ENCODE measurements at regions not wholly inside any gene's neighbourhood (a gene's known extent, or its start where the extent isn't known, plus 50 kb on each side); places are given as distances from the start of the nearest gene placed in this dataset.
"Not testable (repeated sequence)": the region's sequence is repeated elsewhere in the genome, so short reads cannot be mapped to it uniquely, and the experiment has no call there.

- H3K4me3 ChIP-seq (ENCODE audit: low read length) = no peak overlapping the region
- no peak overlapping the region for H2AFZ ChIP-seq (ENCODE audit: low read depth, low read length)
- no peaks in the 10 kb centered on the region for H3K4me1 ChIP-seq (ENCODE audit: insufficient read depth, low read length)
- no peaks in the 10 kb centered on the region for H3K27me3 ChIP-seq (ENCODE audit: insufficient read depth, low read length)
- no peaks in the 10 kb centered on the region for H3K9me3 ChIP-seq (ENCODE audit: low read length)
- no peaks in the 10 kb centered on the region for H3K36me3 ChIP-seq (ENCODE audit: insufficient read depth, low read length)
Observed at GRCh38 chr4:174183259-174183658, 100.2 kb downstream of the FBXO8 start.

- no peaks in the 10 kb centered on the region for H3K36me3 ChIP-seq (ENCODE audit: insufficient read depth, low read length)
- no peaks in the 10 kb centered on the region for H3K9me3 ChIP-seq (ENCODE audit: low read length)
- H3K27me3 ChIP-seq (ENCODE audit: insufficient read depth, low read length) = peaks cover 3% of the 10 kb centered on the region
- H3K4me3 ChIP-seq (ENCODE audit: low read length) = no peak overlapping the region
- H2AFZ ChIP-seq (ENCODE audit: low read depth, low read length) = no peak overlapping the region
- no peaks in the 10 kb centered on the region for H3K4me1 ChIP-seq (ENCODE audit: insufficient read depth, low read length)
Observed at GRCh38 chr4:174181827-174182226, 101.6 kb downstream of the FBXO8 start.

GRCh38 chr4:174177536-174177935, 105.9 kb downstream of the FBXO8 start:
- Histone ChIP-seq H3K4me3 (ENCODE audit: low read length) (no peak overlapping the region), H3K9me3 (ENCODE audit: low read length) (no peaks in the 10 kb centered on the region), H2AFZ (ENCODE audit: low read depth, low read length) (no peak overlapping the region), H3K36me3 (ENCODE audit: insufficient read depth, low read length) (no peaks in the 10 kb centered on the region), H3K27me3 (ENCODE audit: insufficient read depth, low read length) (peaks cover 3% of the 10 kb centered on the region), H3K4me1 (ENCODE audit: insufficient read depth, low read length) (no peaks in the 10 kb centered on the region)

GRCh38 chr4:174175836-174176235, 107.6 kb downstream of the FBXO8 start:
- H2AFZ ChIP-seq (ENCODE audit: low read depth, low read length); H3K36me3 ChIP-seq (ENCODE audit: insufficient read depth, low read length); H3K4me1 ChIP-seq (ENCODE audit: insufficient read depth, low read length); H3K4me3 ChIP-seq (ENCODE audit: low read length); H3K27me3 ChIP-seq (ENCODE audit: insufficient read depth, low read length); H3K9me3 ChIP-seq (ENCODE audit: low read length): not testable (repeated sequence)

GRCh38 chr4:174173360-174173759, 110.1 kb downstream of the FBXO8 start:
- no peaks in the 10 kb centered on the region for H3K4me1 ChIP-seq (ENCODE audit: insufficient read depth, low read length)
- H3K36me3 ChIP-seq (ENCODE audit: insufficient read depth, low read length) = no peaks in the 10 kb centered on the region
- H2AFZ ChIP-seq (ENCODE audit: low read depth, low read length) = no peak overlapping the region
- H3K4me3 ChIP-seq (ENCODE audit: low read length) = no peak overlapping the region
- H3K27me3 ChIP-seq (ENCODE audit: insufficient read depth, low read length) = peaks cover 3% of the 10 kb centered on the region
- H3K9me3 ChIP-seq (ENCODE audit: low read length) = no peaks in the 10 kb centered on the region

- H3K36me3 ChIP-seq (ENCODE audit: insufficient read depth, low read length) = no peaks in the 10 kb centered on the region
- no peaks in the 10 kb centered on the region for H3K9me3 ChIP-seq (ENCODE audit: low read length)
- no peak overlapping the region for H3K4me3 ChIP-seq (ENCODE audit: low read length)
- H2AFZ ChIP-seq (ENCODE audit: low read depth, low read length) = no peak overlapping the region
- no peaks in the 10 kb centered on the region for H3K27me3 ChIP-seq (ENCODE audit: insufficient read depth, low read length)
- no peaks in the 10 kb centered on the region for H3K4me1 ChIP-seq (ENCODE audit: insufficient read depth, low read length)
Observed at GRCh38 chr4:174172274-174172673, 111.2 kb downstream of the FBXO8 start.

- Histone ChIP-seq H2AFZ (ENCODE audit: low read depth, low read length) (no peak overlapping the region), H3K4me1 (ENCODE audit: insufficient read depth, low read length) (no peaks in the 10 kb centered on the region), H3K4me3 (ENCODE audit: low read length) (no peak overlapping the region), H3K9me3 (ENCODE audit: low read length) (no peaks in the 10 kb centered on the region), H3K36me3 (ENCODE audit: insufficient read depth, low read length) (no peaks in the 10 kb centered on the region), H3K27me3 (ENCODE audit: insufficient read depth, low read length) (no peaks in the 10 kb centered on the region)
Observed at GRCh38 chr4:174170906-174171305, 112.6 kb downstream of the FBXO8 start.

GRCh38 chr4:174170091-174170490, 113.4 kb downstream of the FBXO8 start:
- H3K9me3 ChIP-seq (ENCODE audit: low read length) = no peaks in the 10 kb centered on the region
- no peaks in the 10 kb centered on the region for H3K36me3 ChIP-seq (ENCODE audit: insufficient read depth, low read length)
- H3K4me3 ChIP-seq (ENCODE audit: low read length) = no peak overlapping the region
- H3K27me3 ChIP-seq (ENCODE audit: insufficient read depth, low read length) = no peaks in the 10 kb centered on the region
- H3K4me1 ChIP-seq (ENCODE audit: insufficient read depth, low read length) = no peaks in the 10 kb centered on the region
- H2AFZ ChIP-seq (ENCODE audit: low read depth, low read length) = no peak overlapping the region

GRCh38 chr4:174157106-174157607, 126.3 kb downstream of the FBXO8 start:
- H3K27me3 ChIP-seq (ENCODE audit: insufficient read depth, low read length) = no peaks in the 10 kb centered on the region
- no peaks in the 10 kb centered on the region for H3K9me3 ChIP-seq (ENCODE audit: low read length)
- peaks cover 5% of the 10 kb centered on the region for H3K4me1 ChIP-seq (ENCODE audit: insufficient read depth, low read length)
- no peaks in the 10 kb centered on the region for H3K36me3 ChIP-seq (ENCODE audit: insufficient read depth, low read length)
- no peak overlapping the region for H3K4me3 ChIP-seq (ENCODE audit: low read length)
- H2AFZ ChIP-seq (ENCODE audit: low read depth, low read length) = no peak overlapping the region

GRCh38 chr4:174156239-174156826, 127.1 kb downstream of the FBXO8 start:
- Histone ChIP-seq H3K4me3 (ENCODE audit: low read length) (no peak overlapping the region), H3K36me3 (ENCODE audit: insufficient read depth, low read length) (no peaks in the 10 kb centered on the region), H3K27me3 (ENCODE audit: insufficient read depth, low read length) (no peaks in the 10 kb centered on the region), H3K4me1 (ENCODE audit: insufficient read depth, low read length) (peaks cover 5% of the 10 kb centered on the region), H2AFZ (ENCODE audit: low read depth, low read length) (no peak overlapping the region), H3K9me3 (ENCODE audit: low read length) (no peaks in the 10 kb centered on the region)

- H3K9me3 ChIP-seq (ENCODE audit: low read length) = no peaks in the 10 kb centered on the region
Observed at GRCh38 chr4:174154215-174154854, 129.1 kb downstream of the FBXO8 start.

GRCh38 chr4:174152717-174153466, 130.6 kb downstream of the FBXO8 start:
- no peak overlapping the region for H3K4me3 ChIP-seq (ENCODE audit: low read length)

More at GRCh38 chr4:174154215-174154854, 129.1 kb downstream of the FBXO8 start:
- Histone ChIP-seq H3K27me3 (ENCODE audit: insufficient read depth, low read length) (no peaks in the 10 kb centered on the region), H3K36me3 (ENCODE audit: insufficient read depth, low read length) (no peaks in the 10 kb centered on the region), H2AFZ (ENCODE audit: low read depth, low read length) (no peak overlapping the region), H3K4me1 (ENCODE audit: insufficient read depth, low read length) (peaks cover 5% of the 10 kb centered on the region), H3K4me3 (ENCODE audit: low read length) (no peak overlapping the region)

GRCh38 chr4:174147863-174148262, 135.6 kb downstream of the FBXO8 start:
- Histone ChIP-seq H3K9me3 (ENCODE audit: low read length) (no peaks in the 10 kb centered on the region), H3K36me3 (ENCODE audit: insufficient read depth, low read length) (no peaks in the 10 kb centered on the region), H3K4me1 (ENCODE audit: insufficient read depth, low read length) (peaks cover 3% of the 10 kb centered on the region), H3K4me3 (ENCODE audit: low read length) (no peak overlapping the region), H3K27me3 (ENCODE audit: insufficient read depth, low read length) (peaks cover 7% of the 10 kb centered on the region), H2AFZ (ENCODE audit: low read depth, low read length) (no peak overlapping the region)

More at GRCh38 chr4:174152717-174153466, 130.6 kb downstream of the FBXO8 start:
- Histone ChIP-seq H2AFZ (ENCODE audit: low read depth, low read length) (peak overlapping the region; percentile 31), H3K4me1 (ENCODE audit: insufficient read depth, low read length) (peaks cover 5% of the 10 kb centered on the region), H3K27me3 (ENCODE audit: insufficient read depth, low read length) (no peaks in the 10 kb centered on the region), H3K9me3 (ENCODE audit: low read length) (no peaks in the 10 kb centered on the region), H3K36me3 (ENCODE audit: insufficient read depth, low read length) (no peaks in the 10 kb centered on the region)
